NCI-H2227 (cell line): ENCODE measurements at regions not wholly inside any gene's neighbourhood (a gene's known extent, or its start where the extent isn't known, plus 50 kb on each side); places are given as distances from the start of the nearest gene placed in this dataset.
"Not testable (repeated sequence)": the region's sequence is repeated elsewhere in the genome, so short reads cannot be mapped to it uniquely, and the experiment has no call there.

Source experiments
- DNase-seq: peaks from one replicate; lab custom pipeline; 2025; ENCODE audit not compliant: unreplicated experiment; lab: John Stamatoyannopoulos, UW

DNA sequence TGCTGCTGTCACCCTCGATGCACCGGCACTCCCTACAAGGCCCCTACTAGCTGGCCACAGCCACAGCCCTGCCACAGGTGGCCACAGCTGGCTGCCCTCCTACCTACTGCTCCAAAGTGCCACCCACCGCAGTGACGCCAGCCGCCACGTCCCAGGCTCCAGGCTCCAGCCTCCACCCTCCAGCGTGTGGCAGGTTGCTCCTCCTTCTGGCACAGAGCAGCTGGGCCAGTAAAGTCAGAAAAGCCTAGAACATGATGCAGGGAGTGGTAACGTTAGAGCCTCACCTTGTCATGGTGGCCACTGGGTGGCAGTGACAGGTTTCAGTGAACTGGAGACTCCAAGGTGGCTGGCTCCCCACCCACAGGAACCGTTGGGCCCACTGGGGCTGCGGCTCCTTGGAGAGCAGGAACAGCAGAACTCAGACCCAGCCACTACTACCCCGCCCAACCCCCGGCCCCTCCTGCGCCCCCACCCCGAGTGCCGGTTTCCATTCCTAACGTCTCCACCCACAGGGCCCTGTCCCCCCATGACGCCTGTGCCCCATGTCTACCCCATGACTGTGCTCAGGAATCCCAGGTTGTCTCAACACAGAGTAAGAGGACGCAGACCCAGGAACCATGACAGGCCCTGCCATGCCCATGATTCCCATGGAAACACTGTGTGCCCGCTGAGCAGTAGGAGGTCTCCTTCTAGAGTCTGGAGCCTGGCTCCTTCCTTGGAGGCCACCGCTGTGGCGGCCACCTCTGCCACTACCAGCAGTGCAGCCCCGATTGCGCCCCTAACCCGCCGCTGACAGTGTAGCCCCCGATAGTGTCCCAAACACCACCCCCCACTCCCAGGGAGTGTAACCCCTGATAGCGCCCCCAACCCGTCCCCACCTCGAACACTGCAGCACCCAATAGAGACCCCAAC, 52.3 kb upstream of the ZNF33B start:
- DNase-seq = peak; percentile 59

DNA sequence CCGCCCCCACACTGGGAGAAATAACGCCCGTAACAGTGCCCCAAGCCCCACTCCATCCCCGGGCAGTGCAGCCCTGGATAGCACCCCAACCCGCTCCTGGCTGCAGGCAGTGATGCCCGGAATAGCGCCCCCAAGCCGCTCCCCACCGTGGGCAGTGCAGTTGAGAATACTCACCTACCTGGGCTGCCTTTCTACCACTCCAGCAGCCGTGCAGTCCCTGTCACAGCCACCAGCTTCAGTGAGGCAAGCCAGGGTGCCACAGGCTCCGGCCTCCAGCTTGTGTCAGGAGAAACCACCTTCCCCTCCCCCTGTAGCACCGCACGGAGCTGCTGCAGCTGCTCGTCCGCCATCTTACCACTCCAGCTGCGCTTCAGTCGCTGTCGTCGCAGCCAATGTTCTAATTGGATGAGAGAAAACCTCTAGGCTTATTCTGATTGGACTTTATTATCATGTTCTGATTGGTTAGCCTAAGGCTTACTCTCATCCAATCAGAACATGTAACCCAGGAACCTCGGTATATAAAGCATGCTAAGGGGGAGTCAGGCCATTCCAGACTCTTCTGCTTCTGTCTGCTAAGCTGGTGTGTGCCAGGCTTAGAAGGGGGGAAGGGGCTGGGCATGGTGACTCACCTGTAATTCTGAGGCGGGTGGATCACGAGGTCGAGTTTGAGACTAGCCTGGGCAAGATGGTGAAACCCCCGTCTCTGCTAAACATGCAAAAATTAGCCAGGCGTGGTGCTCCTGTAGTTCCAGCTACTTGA, 53.2 kb upstream of the ZNF33B start:
- peak; percentile 91 for DNase-seq

DNA sequence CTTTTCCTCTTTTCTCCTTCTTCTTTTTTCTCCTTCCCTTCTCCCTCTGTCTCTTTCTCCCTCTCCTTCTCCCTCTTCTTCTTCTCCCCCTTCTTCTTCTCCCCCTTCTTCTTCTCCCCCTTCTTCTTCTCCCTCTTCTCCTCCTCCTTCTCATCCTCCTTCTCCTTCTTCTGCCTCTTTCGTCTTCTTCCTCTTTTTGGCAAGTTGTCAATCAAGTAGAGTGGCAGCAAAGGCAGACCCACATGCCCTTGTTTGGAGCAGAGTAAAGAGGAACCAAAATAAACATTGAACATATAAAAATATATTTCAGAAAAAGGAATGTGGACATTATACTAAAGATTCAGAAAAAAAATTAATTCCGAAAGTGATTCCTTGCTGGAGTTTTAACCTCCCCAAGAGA, 59.6 kb upstream of the ZNF33B start:
- DNase-seq = no peak

DNA sequence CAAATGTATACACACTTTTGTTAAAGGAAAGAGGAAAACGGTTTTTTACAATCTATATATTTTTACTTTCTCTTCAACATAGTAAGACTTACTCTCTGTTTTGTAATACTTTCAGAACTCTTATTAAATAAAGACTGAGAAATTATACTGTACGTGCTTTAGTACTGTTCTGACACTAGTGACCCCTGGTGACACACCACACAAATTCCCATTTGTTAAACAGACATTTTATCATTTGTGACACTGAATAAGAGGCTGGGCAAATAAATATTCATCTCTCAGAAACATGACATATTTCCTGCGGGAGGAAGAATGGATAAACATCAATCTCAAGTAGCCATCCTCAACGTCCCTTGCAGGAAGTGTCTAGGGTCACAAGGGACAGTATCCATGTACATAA, 68.9 kb upstream of the ZNF33B start:
- DNase-seq = no peak

DNA sequence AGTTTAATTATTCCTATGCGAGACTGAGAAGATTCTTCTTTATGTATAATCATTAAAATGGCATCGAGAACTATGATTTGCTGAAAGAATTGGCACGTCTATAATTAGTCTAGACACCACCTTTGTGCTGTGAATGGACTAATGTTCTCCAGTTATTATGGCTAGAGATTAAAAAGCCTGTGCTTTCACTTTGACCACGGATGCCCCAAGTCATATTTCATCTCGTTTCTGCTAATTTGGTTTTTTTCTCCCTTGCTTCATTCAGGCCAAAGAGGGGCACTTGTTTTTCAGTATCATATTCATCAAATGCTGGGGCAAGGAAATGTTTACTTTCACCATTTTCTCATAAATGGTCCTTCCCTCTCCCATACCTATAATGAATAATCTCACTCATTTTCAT, 63.3 kb upstream of the BMS1 start:
- not testable (repeated sequence) for DNase-seq

DNA sequence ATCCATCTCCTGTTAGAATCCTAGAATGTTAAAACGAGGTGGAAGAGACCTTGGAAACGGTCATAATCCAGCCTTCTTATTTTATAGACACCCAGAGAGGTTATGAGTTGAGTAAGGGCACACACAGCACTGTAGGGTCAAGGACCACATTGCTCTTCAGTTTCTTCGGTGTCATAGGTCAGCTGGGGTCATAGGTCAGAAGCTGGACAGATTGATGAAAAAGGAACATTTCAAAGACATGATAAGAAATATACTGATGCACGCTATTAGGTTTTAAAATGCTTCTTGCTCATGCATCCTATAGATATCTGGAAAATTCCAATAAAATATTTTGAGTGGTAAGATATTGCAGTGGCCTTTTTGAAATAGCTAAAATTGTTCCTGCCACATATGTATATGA, 60.0 kb upstream of the BMS1 start:
- no peak for DNase-seq

DNA sequence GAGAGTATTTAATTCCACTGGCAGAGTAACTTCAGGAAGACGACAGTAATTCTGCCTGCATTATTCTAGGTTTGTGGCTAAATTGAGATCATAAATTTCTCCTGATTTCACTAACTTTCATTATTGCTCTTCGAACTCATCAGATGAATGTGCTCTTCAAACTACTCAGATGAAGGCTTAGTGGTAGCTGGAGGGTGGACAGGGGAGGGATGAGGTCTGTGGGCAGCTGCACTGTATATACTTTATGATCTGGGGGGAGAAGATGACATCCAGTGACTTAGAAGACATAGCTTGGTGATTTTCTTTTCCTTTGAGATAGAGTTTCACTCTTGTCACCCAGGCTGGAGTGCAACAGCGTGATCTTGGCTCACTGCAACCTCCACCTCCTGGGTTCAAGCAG, 59.0 kb upstream of the BMS1 start:
- DNase-seq = not testable (repeated sequence)

DNA sequence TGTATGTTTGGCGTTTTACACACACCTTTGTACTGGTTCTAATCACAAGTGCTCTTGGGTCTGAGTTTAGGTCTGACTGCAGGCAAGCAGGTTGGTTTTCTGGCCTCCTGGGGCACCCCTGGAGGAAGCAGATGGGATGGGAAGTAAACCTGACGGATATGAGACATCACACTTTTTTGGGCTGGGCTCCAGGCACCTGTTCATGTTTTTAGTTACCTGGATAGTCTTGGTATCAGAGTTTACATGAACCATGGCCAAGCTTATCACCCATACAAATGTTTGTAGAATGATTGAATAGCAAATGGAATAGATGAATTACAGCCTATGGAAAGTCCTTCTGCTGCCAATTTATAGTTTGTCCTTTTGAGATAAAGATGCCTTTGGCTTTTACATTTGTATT, 57.9 kb upstream of the BMS1 start:
- not testable (repeated sequence) for DNase-seq

DNA sequence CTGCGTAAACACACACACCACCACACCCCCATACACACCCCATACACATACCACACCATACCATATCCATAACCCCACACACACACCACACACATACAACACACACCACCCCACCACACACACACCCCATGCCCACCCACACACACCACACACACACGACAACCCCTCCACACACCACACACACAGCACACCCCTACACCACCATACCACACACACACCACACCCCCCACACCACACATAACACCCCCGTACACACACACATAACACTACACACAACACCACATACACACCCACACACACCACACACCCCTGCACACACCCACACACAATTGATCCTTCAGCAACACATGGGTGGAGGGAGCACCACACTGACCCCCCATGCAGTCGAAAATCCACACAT, 50.3 kb upstream of the BMS1 start:
- DNase-seq = no peak
